ENCODE measurements at regions not wholly inside any gene's neighbourhood (a gene's known extent, or its start where the extent isn't known, plus 50 kb on each side); places are given as distances from the start of the nearest gene placed in this dataset.

GRCh38 chr9:124191691-124192395 lies 65.9 kb upstream of the NEK6 start:
- Histone ChIP-seq H3K9me3 (ENCODE audit: control insufficient read depth, insufficient read depth, low read depth, low read length) (no peaks in the 10 kb centered on the region; the same call in 1 of the 2 replicates), H3K36me3 (ENCODE audit: control insufficient read depth, insufficient read depth, low read length) (no peaks in the 10 kb centered on the region), H3K27ac (ENCODE audit: low read length) (no peak overlapping the region), H3K27me3 (ENCODE audit: control insufficient read depth, insufficient read depth, low read length) (no peaks in the 10 kb centered on the region), H3K4me1 (ENCODE audit: control insufficient read depth, insufficient read depth, low read length) (no peaks in the 10 kb centered on the region), H3K4me3 (ENCODE audit: low read depth in 2 of 2, low read length in 2 of 2) (no peak overlapping the region)
- in situ Hi-C loops (cut with HindIII; ENCODE audit: low pct_unique_long_range_greater_than_20kb, low sequenced_read_pairs) (no loop called here), intact Hi-C loops (cut with micrococcal nuclease; ENCODE audit: unreplicated experiment) (no loop called here)
- ChIA-PET POLR2A (no interaction called here), CTCF (no interaction called here)
- ATAC-seq (no peak), DNase-seq (ENCODE audit: low read depth, low spot score) (no peak)
- TF ChIP-seq, protein P1, sequence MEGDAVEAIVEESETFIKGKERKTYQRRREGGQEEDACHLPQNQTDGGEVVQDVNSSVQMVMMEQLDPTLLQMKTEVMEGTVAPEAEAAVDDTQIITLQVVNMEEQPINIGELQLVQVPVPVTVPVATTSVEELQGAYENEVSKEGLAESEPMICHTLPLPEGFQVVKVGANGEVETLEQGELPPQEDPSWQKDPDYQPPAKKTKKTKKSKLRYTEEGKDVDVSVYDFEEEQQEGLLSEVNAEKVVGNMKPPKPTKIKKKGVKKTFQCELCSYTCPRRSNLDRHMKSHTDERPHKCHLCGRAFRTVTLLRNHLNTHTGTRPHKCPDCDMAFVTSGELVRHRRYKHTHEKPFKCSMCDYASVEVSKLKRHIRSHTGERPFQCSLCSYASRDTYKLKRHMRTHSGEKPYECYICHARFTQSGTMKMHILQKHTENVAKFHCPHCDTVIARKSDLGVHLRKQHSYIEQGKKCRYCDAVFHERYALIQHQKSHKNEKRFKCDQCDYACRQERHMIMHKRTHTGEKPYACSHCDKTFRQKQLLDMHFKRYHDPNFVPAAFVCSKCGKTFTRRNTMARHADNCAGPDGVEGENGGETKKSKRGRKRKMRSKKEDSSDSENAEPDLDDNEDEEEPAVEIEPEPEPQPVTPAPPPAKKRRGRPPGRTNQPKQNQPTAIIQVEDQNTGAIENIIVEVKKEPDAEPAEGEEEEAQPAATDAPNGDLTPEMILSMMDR (IDR thresholded peaks at IDR 0.05) = no peak
- TF ChIP-seq REST (IDR thresholded peaks at IDR 0.05; ENCODE audit: insufficient read depth in 1 of 2, low read depth in 2 of 2, low read length in 1 of 2) = no peak
- no peak for TF ChIP-seq POLR2AphosphoS5 (IDR thresholded peaks at IDR 0.05; ENCODE audit: low read depth, low read length)
- no peak for TF ChIP-seq SIN3A (IDR thresholded peaks at IDR 0.05; ENCODE audit: borderline replicate concordance, insufficient read depth, low read depth, low read length)
- TF ChIP-seq TCF7L2 (IDR thresholded peaks at IDR 0.05; ENCODE audit: low read depth, low read length) = no peak
- BruUV-seq (replicated peaks) = no TSS peak

GRCh38 chr9:124196814-124197176 lies 61.0 kb upstream of the NEK6 start:
- H3K27me3 ChIP-seq (ENCODE audit: control insufficient read depth, insufficient read depth, low read length) = no peaks in the 10 kb centered on the region
- no peak overlapping the region for H3K27ac ChIP-seq (ENCODE audit: low read length)
- ATAC-seq = no peak
- TF ChIP-seq, protein P1 (IDR thresholded peaks at IDR 0.05) = no peak
- TF ChIP-seq REST (IDR thresholded peaks at IDR 0.05; ENCODE audit: insufficient read depth in 1 of 2, low read depth in 2 of 2, low read length in 1 of 2) = no peak
- TF ChIP-seq SIN3A (IDR thresholded peaks at IDR 0.05; ENCODE audit: borderline replicate concordance, insufficient read depth, low read depth, low read length) = no peak
- TF ChIP-seq POLR2AphosphoS5 (IDR thresholded peaks at IDR 0.05; ENCODE audit: low read depth, low read length) = no peak
- TF ChIP-seq TCF7L2 (IDR thresholded peaks at IDR 0.05; ENCODE audit: low read depth, low read length) = no peak
- POLR2A ChIA-PET = no interaction called here
- H3K4me1 ChIP-seq (ENCODE audit: control insufficient read depth, insufficient read depth, low read length) = no peaks in the 10 kb centered on the region
- CTCF ChIA-PET = no interaction called here
- intact Hi-C loops (cut with micrococcal nuclease; ENCODE audit: unreplicated experiment) (no loop called here), in situ Hi-C loops (cut with HindIII; ENCODE audit: low pct_unique_long_range_greater_than_20kb, low sequenced_read_pairs) (no loop called here)
- H3K4me3 ChIP-seq (ENCODE audit: low read depth in 2 of 2, low read length in 2 of 2) = no peak overlapping the region
- H3K36me3 ChIP-seq (ENCODE audit: control insufficient read depth, insufficient read depth, low read length) = no peaks in the 10 kb centered on the region
- DNase-seq (ENCODE audit: low read depth, low spot score) = no peak
- no TSS peak for BruUV-seq (replicated peaks)
- H3K9me3 ChIP-seq (ENCODE audit: control insufficient read depth, insufficient read depth, low read depth, low read length) = no peaks in the 10 kb centered on the region; the same call in 1 of the 2 replicates
